Spleen (tissue), 11 donors: ENCODE measurements at regions not wholly inside any gene's neighbourhood (a gene's known extent, or its start where the extent isn't known, plus 50 kb on each side); places are given as distances from the start of the nearest gene placed in this dataset.

Experiments used
- DNase-seq: peaks from one replicate; pipeline ENCODE4 v3.0.0-alpha.2; 2020
- H3K27ac ChIP-seq, 8 donors: fragments of 200-600 bp; sonication (generic) in 7 of 8; 1 replicate in 4 of 8; 2 replicates in 4 of 8; pipeline versions ENCODE4 v1.5.0 to v1.8.0; 2016 to 2021; ENCODE audit warnings: inconsistent platforms in 4 of 8, mild to moderate bottlenecking in 4 of 8, moderate library complexity in 1 of 8
- H3K27me3 ChIP-seq, 7 donors: fragments of 200-600 bp; sonication (generic) in 6 of 7; replicated peaks in 1 of 7; 1 replicate in 4 of 7; 2 replicates in 3 of 7; pipeline versions ENCODE4 v1.5.0 to v1.8.0; 2016 to 2021; ENCODE audit warnings: inconsistent platforms in 3 of 7, mild to moderate bottlenecking in 1 of 7
- H3K36me3 ChIP-seq, 6 donors: fragments of 200-600 bp; sonication (generic) in 5 of 6; 1 replicate in 4 of 6; 2 replicates in 2 of 6; pipeline versions ENCODE4 v1.5.0 to v1.8.0; 2016 to 2021; ENCODE audit warnings: inconsistent platforms in 2 of 6
- H3K4me1 ChIP-seq, 6 donors: fragments of 200-600 bp; sonication (generic) in 5 of 6; 1 replicate in 3 of 6; 2 replicates in 3 of 6; pipeline versions ENCODE4 v1.5.0 to v1.8.0; 2016 to 2021; ENCODE audit warnings: inconsistent platforms in 3 of 6
- H3K4me3 ChIP-seq, 8 donors: fragments of 200-600 bp; sonication (generic) in 7 of 8; 1 replicate in 4 of 8; 2 replicates in 4 of 8; pipeline versions ENCODE4 v1.5.0 to v1.8.0; 2016 to 2021; ENCODE audit warnings: inconsistent platforms in 4 of 8, mild to moderate bottlenecking in 4 of 8, moderate library complexity in 2 of 8
- H3K9me3 ChIP-seq, 8 donors: fragments of 200-600 bp; sonication (generic) in 7 of 8; 1 replicate in 4 of 8; 2 replicates in 4 of 8; pipeline versions ENCODE4 v1.5.0 to v1.8.0; 2016 to 2021; ENCODE audit warnings: inconsistent platforms in 4 of 8
- POLR2A ChIP-seq, 3 donors: fragments of 450-650 bp; IDR thresholded peaks; one replicate each; pipeline ENCODE4 v1.5.1; 2017; ENCODE audit warnings: antibody characterized with exemption in 3 of 3, mild to moderate bottlenecking in 1 of 3
- POLR2AphosphoS5 ChIP-seq, 3 donors: sonication (generic); formaldehyde crosslinking; IDR thresholded peaks; one replicate each; pipeline ENCODE4 v1.5.1; 2017; ENCODE audit warnings: antibody characterized with exemption in 3 of 3
- WGBS, 5 donors: extraction: QIAGEN DNeasy Blood & Tissue Kit in 3 of 5; methylation state at CpG; one replicate each; pipeline versions ENCODE4 v1.1.5 to v1.1.7; 2013 to 2018; 5-methylcytosine and 5-hydroxymethylcytosine counted together
- intact Hi-C: fragments of 100-400 bp; cut with DNase I; formaldehyde crosslinking; loops from one replicate; pipeline ENCODE4 v1.15.0; 2023; ENCODE audit warnings: low total_unique reads
- TF ChIP-seq, protein P1 (sequence below), 11 experiments: fragments of 200-600 bp in 7 of 11; fragments of 450-650 bp in 4 of 11; sonication (generic) in 4 of 11; IDR thresholded peaks in 8 of 11; conservative IDR thresholded peaks in 3 of 11; 1 replicate in 7 of 11; 2 replicates in 4 of 11; pipeline versions ENCODE4 v1.4.0 to v1.8.0; 2016 to 2021; ENCODE audit warnings: antibody characterized with exemption in 11 of 11, inconsistent platforms in 4 of 11, mild to moderate bottlenecking in 1 of 11
- donor health status: healthy with polysubstance abuse.
- donor health status: DM: no; HTN: no; CAD: no; lungs with moderate emphysema.
- donor health status: DM: no; HTN: no; CAD: no.
- donor health status: Bipolar disorder and iron deficiency.
- donor health status: healthy.
- donor health status: DM: no; HTN: no; CAD: no.
- donor health status: DM: yes; HTN: yes; CAD: no.

DNA sequence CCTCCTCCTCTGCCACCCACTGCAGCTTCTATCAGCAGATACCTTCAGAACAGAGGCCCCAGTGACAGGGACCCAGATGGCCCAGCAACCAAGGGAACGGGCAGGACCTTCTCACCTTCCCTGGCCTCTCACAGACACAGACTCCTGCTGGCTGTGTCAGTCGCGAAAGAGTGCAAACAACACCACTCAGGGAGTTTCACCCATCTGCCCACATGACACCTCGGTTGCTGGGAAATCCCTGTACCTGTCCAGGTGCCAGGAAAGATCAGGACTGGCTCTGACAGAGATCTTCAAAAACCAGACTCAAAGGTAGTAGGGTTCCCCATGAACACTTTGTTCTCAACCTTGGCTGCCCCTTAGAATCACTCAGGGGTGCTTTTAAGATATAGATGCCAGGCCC, 83.5 kb upstream of the HIVEP3 start:
- H3K9me3 ChIP-seq = no peaks in the 10 kb centered on the region
- no peak overlapping the region for H3K27ac ChIP-seq
- TF ChIP-seq POLR2A (IDR thresholded peaks at IDR 0.05) (no peak), POLR2AphosphoS5 (IDR thresholded peaks at IDR 0.05) (no peak)
- TF ChIP-seq, protein P1, sequence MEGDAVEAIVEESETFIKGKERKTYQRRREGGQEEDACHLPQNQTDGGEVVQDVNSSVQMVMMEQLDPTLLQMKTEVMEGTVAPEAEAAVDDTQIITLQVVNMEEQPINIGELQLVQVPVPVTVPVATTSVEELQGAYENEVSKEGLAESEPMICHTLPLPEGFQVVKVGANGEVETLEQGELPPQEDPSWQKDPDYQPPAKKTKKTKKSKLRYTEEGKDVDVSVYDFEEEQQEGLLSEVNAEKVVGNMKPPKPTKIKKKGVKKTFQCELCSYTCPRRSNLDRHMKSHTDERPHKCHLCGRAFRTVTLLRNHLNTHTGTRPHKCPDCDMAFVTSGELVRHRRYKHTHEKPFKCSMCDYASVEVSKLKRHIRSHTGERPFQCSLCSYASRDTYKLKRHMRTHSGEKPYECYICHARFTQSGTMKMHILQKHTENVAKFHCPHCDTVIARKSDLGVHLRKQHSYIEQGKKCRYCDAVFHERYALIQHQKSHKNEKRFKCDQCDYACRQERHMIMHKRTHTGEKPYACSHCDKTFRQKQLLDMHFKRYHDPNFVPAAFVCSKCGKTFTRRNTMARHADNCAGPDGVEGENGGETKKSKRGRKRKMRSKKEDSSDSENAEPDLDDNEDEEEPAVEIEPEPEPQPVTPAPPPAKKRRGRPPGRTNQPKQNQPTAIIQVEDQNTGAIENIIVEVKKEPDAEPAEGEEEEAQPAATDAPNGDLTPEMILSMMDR (IDR thresholded peaks at IDR 0.05 in 8 of 11, conservative IDR thresholded peaks at IDR 0.05 in 3 of 11) = no peak
- no peaks in the 10 kb centered on the region for H3K27me3 ChIP-seq
- no peaks in the 10 kb centered on the region for H3K36me3 ChIP-seq
- intact Hi-C loops = no loop called here
- DNase-seq = no peak
- H3K4me3 ChIP-seq = no peak overlapping the region
- peaks cover 0 to 8% (median 3%) of the 10 kb centered on the region in 6 donors for H3K4me1 ChIP-seq
- 72 to 95% (median 86%) methylated on average over 4 of the region's 4 CpGs for WGBS, 5 donors

DNA sequence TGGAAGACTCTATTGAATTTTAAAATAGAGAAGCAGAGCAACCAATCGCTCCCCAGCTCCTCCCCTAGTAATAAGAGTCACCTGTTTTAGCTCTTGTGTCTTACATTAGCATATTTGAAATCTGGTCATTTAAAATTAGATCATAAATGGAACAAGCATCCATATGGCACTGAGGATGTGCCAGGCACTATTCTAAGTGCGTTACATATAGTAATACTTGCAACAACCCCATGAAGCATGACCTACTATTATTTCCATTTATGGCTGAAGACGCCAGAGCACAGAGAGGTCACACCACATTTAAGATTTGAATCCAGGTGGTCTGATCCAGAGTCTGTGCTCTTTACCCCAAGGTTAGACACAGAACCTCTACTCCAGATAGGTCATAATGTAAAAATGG, 82.0 kb upstream of the HIVEP3 start:
- Histone ChIP-seq H3K9me3 (no peaks in the 10 kb centered on the region), H3K4me1 (no peaks in the 10 kb centered on the region), H3K27ac (no peak overlapping the region), H3K4me3 (no peak overlapping the region), H3K36me3 (no peaks in the 10 kb centered on the region), H3K27me3 (no peaks in the 10 kb centered on the region)
- no peak for TF ChIP-seq POLR2AphosphoS5 (IDR thresholded peaks at IDR 0.05)
- TF ChIP-seq POLR2A (IDR thresholded peaks at IDR 0.05) = no peak
- TF ChIP-seq, protein P1 (IDR thresholded peaks at IDR 0.05 in 8 of 11, conservative IDR thresholded peaks at IDR 0.05 in 3 of 11) = no peak
- WGBS, 5 donors = 89 to 95% (median 92%) methylated on average over 3 of the region's 3 CpGs
- intact Hi-C loops = no loop called here
- DNase-seq = no peak

DNA sequence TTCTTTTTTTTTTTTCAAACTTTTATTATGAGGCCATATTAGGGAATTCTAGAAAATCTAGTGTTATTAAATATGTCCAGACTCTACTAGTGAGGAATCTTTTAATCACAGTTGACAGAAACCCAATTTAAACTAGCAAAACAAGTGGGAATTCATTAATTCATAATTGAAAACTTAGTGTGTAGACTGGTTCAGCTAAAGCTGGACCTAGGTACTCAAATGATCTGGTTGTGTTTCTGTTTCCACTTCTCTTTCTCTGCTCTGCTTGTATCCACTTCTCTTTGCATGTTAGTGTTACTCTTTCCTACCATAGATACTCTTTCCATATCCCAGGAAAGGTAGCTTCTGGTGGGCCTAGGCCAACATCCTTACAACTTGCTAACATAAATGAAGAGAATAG, 81.2 kb upstream of the HIVEP3 start:
- Histone ChIP-seq H3K27ac (no peak overlapping the region), H3K4me3 (no peak overlapping the region), H3K9me3 (no peaks in the 10 kb centered on the region), H3K4me1 (no peaks in the 10 kb centered on the region), H3K36me3 (no peaks in the 10 kb centered on the region), H3K27me3 (no peaks in the 10 kb centered on the region)
- intact Hi-C loops = no loop called here
- no peak for DNase-seq
- TF ChIP-seq, protein P1 (IDR thresholded peaks at IDR 0.05 in 8 of 11, conservative IDR thresholded peaks at IDR 0.05 in 3 of 11) = no peak
- TF ChIP-seq POLR2AphosphoS5 (IDR thresholded peaks at IDR 0.05) (no peak), POLR2A (IDR thresholded peaks at IDR 0.05) (no peak)

DNA sequence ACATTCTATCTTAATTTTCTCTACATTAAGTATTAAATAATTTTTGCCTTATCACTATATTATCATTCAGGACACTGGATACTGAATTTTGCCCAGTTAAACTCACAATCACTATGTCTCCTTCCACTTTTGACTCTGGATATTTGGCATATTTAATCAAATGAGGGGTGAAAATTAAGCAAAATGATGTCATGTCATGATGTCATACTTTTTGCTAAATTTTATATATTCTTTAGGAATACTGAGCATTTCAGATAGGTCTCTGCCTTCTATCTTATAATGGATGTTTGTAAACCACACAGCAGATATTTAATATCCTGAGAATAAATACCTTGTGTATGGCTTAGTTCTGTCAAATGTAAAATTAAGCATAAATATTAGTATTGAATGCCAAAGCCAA, 79.5 kb upstream of the HIVEP3 start:
- no peaks in the 10 kb centered on the region for H3K4me1 ChIP-seq
- intact Hi-C loops = no loop called here
- TF ChIP-seq POLR2A (IDR thresholded peaks at IDR 0.05) (no peak), POLR2AphosphoS5 (IDR thresholded peaks at IDR 0.05) (no peak)
- TF ChIP-seq, protein P1 (IDR thresholded peaks at IDR 0.05 in 8 of 11, conservative IDR thresholded peaks at IDR 0.05 in 3 of 11) = no peak
- no peaks in the 10 kb centered on the region for H3K36me3 ChIP-seq
- H3K27ac ChIP-seq = no peak overlapping the region
- no peak for DNase-seq
- peaks cover 0 to 5% (median 0%) of the 10 kb centered on the region in 8 donors for H3K9me3 ChIP-seq
- H3K27me3 ChIP-seq = no peaks in the 10 kb centered on the region
- H3K4me3 ChIP-seq = no peak overlapping the region
